ENCODE measurements at regions not wholly inside any gene's neighbourhood (a gene's known extent, or its start where the extent isn't known, plus 50 kb on each side); places are given as distances from the start of the nearest gene placed in this dataset.

- Histone ChIP-seq H3F3A (ENCODE audit: insufficient read depth, low read length) (no peaks in the 10 kb centered on the region), H3K4me2 (ENCODE audit: low read length) (no peak overlapping the region), H3K9me3 (ENCODE audit: low read length) (no peaks in the 10 kb centered on the region), H4K20me1 (ENCODE audit: insufficient read depth, low read length) (no peaks in the 10 kb centered on the region), H3K27me3 (ENCODE audit: insufficient read depth, low read length) (no peaks in the 10 kb centered on the region; the same call in 1 of the 2 replicates), H2AFZ (ENCODE audit: low read length) (no peak overlapping the region), H3K27ac (ENCODE audit: low read depth, low read length, poor library complexity, severe bottlenecking) (no peak overlapping the region), H3K36me3 (ENCODE audit: insufficient read depth, low read length) (no peaks in the 10 kb centered on the region), H3K9me2 (ENCODE audit: low read depth, low read length) (no peaks in the 10 kb centered on the region), H3K4me3 (ENCODE audit: low read depth, low read length, poor library complexity, severe bottlenecking) (no peak overlapping the region), H3K4me1 (ENCODE audit: insufficient read depth, low read length, severe bottlenecking) (peaks cover 8% of the 10 kb centered on the region), H3K79me2 (ENCODE audit: insufficient read depth, low read length) (no peaks in the 10 kb centered on the region), H3K9ac (ENCODE audit: low read length) (no peak overlapping the region)
- no peak for TF ChIP-seq CTCF (IDR thresholded peaks at IDR 0.05; ENCODE audit: low read length)
- TF ChIP-seq EZH2 (IDR thresholded peaks at IDR 0.05; ENCODE audit: borderline replicate concordance, low read length): no peak
Measured at GRCh38 chr1:234702342-234703000, 92.5 kb upstream of the IRF2BP2 start.

- Histone ChIP-seq H3K4me2 (ENCODE audit: low read length) (no peak overlapping the region), H3K27ac (ENCODE audit: low read depth, low read length, poor library complexity, severe bottlenecking) (no peak overlapping the region), H3K9me2 (ENCODE audit: low read depth, low read length) (no peaks in the 10 kb centered on the region), H4K20me1 (ENCODE audit: insufficient read depth, low read length) (no peaks in the 10 kb centered on the region), H3K9ac (ENCODE audit: low read length) (no peak overlapping the region), H3K9me3 (ENCODE audit: low read length) (no peaks in the 10 kb centered on the region), H3K27me3 (ENCODE audit: insufficient read depth, low read length) (no peaks in the 10 kb centered on the region; the same call in 1 of the 2 replicates), H2AFZ (ENCODE audit: low read length) (no peak overlapping the region), H3K79me2 (ENCODE audit: insufficient read depth, low read length) (no peaks in the 10 kb centered on the region), H3K4me1 (ENCODE audit: insufficient read depth, low read length, severe bottlenecking) (peaks cover 8% of the 10 kb centered on the region), H3K4me3 (ENCODE audit: low read depth, low read length, poor library complexity, severe bottlenecking) (no peak overlapping the region), H3F3A (ENCODE audit: insufficient read depth, low read length) (no peaks in the 10 kb centered on the region), H3K36me3 (ENCODE audit: insufficient read depth, low read length) (no peaks in the 10 kb centered on the region)
- no peak for TF ChIP-seq EZH2 (IDR thresholded peaks at IDR 0.05; ENCODE audit: borderline replicate concordance, low read length)
- TF ChIP-seq CTCF (IDR thresholded peaks at IDR 0.05; ENCODE audit: low read length): no peak
Measured at GRCh38 chr1:234701737-234702341, 91.9 kb upstream of the IRF2BP2 start.

- TF ChIP-seq EZH2 (IDR thresholded peaks at IDR 0.05; ENCODE audit: borderline replicate concordance, low read length) (no peak), CTCF (IDR thresholded peaks at IDR 0.05; ENCODE audit: low read length) (no peak)
- no peak overlapping the region for H3K4me2 ChIP-seq (ENCODE audit: low read length)
- H3K36me3 ChIP-seq (ENCODE audit: insufficient read depth, low read length): no peaks in the 10 kb centered on the region; the same call in 1 of the 2 replicates
- no peaks in the 10 kb centered on the region for H4K20me1 ChIP-seq (ENCODE audit: insufficient read depth, low read length)
- H3K4me1 ChIP-seq (ENCODE audit: insufficient read depth, low read length, severe bottlenecking): peaks cover 8% of the 10 kb centered on the region
- H3K9me2 ChIP-seq (ENCODE audit: low read depth, low read length): no peaks in the 10 kb centered on the region
- H3K79me2 ChIP-seq (ENCODE audit: insufficient read depth, low read length): no peaks in the 10 kb centered on the region
- H3K4me3 ChIP-seq (ENCODE audit: low read depth, low read length, poor library complexity, severe bottlenecking): no peak overlapping the region
- H3K27me3 ChIP-seq (ENCODE audit: insufficient read depth, low read length): no peaks in the 10 kb centered on the region; the same call in 1 of the 2 replicates
- H3K27ac ChIP-seq (ENCODE audit: low read depth, low read length, poor library complexity, severe bottlenecking): no peak overlapping the region
- no peak overlapping the region for H3K9ac ChIP-seq (ENCODE audit: low read length)
- no peaks in the 10 kb centered on the region for H3K9me3 ChIP-seq (ENCODE audit: low read length)
- H2AFZ ChIP-seq (ENCODE audit: low read length): no peak overlapping the region
- H3F3A ChIP-seq (ENCODE audit: insufficient read depth, low read length): no peaks in the 10 kb centered on the region
Measured at GRCh38 chr1:234699795-234700665, 90.1 kb upstream of the IRF2BP2 start.
